Glutamatergic neuron (in vitro differentiated cells): ENCODE measurements at regions not wholly inside any gene's neighbourhood (a gene's known extent, or its start where the extent isn't known, plus 50 kb on each side); places are given as distances from the start of the nearest gene placed in this dataset.

Experiments used
- DNase-seq: peaks from one replicate; pipeline ENCODE4 v3.0.0; 2022
- H3K27ac Mint-ChIP-seq: one replicate; pipeline ENCODE4 v1.8.0; 2020; ENCODE audit warnings: mild to moderate bottlenecking, mixed read lengths, inconsistent platforms; ENCODE audit not compliant: unreplicated experiment
- H3K27me3 Mint-ChIP-seq: one replicate; pipeline ENCODE4 v1.8.0; 2020; ENCODE audit warnings: mild to moderate bottlenecking, moderate library complexity, mixed read lengths, inconsistent platforms; ENCODE audit not compliant: unreplicated experiment
- H3K36me3 Mint-ChIP-seq: one replicate; pipeline ENCODE4 v1.8.0; 2020; ENCODE audit warnings: mild to moderate bottlenecking, mixed read lengths, inconsistent platforms; ENCODE audit not compliant: unreplicated experiment
- H3K4me1 Mint-ChIP-seq: one replicate; pipeline ENCODE4 v1.8.0; 2020; ENCODE audit warnings: mild to moderate bottlenecking, low read depth, mixed read lengths, inconsistent platforms; ENCODE audit not compliant: unreplicated experiment
- H3K4me3 Mint-ChIP-seq: one replicate; pipeline ENCODE4 v1.8.0; 2020; ENCODE audit warnings: mild to moderate bottlenecking, mixed read lengths, inconsistent platforms; ENCODE audit not compliant: unreplicated experiment
- H3K9me3 Mint-ChIP-seq: one replicate; pipeline ENCODE4 v1.8.0; 2020; ENCODE audit warnings: mild to moderate bottlenecking, moderate library complexity, mixed read lengths, inconsistent platforms; ENCODE audit not compliant: unreplicated experiment
- TF ChIP-seq, protein P1 (sequence below): fragments of 200-600 bp; sonication (generic); IDR thresholded peaks from one replicate; pipeline ENCODE4 v1.5.0; 2021; ENCODE audit not compliant: partially characterized antibody, unreplicated experiment

DNA sequence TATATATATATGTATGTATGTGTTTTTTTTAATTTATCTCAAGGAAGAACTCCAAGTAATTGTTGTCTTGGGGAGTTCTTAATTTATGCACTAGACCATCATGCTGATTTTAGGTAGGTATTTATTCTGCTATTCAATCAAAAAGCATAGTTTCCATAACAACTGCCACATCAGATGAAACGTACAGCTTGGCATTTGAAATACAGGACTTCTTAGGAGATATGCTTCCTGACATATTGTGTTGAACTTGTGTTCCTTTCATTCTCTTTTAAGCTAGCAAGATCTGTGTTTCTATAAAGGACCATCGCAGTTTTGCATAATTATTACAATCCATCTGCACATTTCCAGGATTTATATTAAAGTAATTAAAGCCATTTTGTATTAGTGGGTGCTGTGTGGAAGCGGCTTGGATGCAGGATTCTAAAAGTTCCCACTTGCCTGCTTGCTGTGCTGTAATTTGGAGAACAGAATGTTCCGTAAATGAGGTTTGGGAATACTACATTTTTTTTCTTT is 343.5 kb upstream of the FANCL start:
- no peaks in the 10 kb centered on the region for H3K4me1 Mint-ChIP-seq
- H3K27me3 Mint-ChIP-seq = no peaks in the 10 kb centered on the region
- no peak overlapping the region for H3K4me3 Mint-ChIP-seq
- H3K9me3 Mint-ChIP-seq = no peaks in the 10 kb centered on the region
- H3K27ac Mint-ChIP-seq = no peak overlapping the region
- TF ChIP-seq, protein P1, sequence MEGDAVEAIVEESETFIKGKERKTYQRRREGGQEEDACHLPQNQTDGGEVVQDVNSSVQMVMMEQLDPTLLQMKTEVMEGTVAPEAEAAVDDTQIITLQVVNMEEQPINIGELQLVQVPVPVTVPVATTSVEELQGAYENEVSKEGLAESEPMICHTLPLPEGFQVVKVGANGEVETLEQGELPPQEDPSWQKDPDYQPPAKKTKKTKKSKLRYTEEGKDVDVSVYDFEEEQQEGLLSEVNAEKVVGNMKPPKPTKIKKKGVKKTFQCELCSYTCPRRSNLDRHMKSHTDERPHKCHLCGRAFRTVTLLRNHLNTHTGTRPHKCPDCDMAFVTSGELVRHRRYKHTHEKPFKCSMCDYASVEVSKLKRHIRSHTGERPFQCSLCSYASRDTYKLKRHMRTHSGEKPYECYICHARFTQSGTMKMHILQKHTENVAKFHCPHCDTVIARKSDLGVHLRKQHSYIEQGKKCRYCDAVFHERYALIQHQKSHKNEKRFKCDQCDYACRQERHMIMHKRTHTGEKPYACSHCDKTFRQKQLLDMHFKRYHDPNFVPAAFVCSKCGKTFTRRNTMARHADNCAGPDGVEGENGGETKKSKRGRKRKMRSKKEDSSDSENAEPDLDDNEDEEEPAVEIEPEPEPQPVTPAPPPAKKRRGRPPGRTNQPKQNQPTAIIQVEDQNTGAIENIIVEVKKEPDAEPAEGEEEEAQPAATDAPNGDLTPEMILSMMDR = no peak
- no peak for DNase-seq
- no peaks in the 10 kb centered on the region for H3K36me3 Mint-ChIP-seq

DNA sequence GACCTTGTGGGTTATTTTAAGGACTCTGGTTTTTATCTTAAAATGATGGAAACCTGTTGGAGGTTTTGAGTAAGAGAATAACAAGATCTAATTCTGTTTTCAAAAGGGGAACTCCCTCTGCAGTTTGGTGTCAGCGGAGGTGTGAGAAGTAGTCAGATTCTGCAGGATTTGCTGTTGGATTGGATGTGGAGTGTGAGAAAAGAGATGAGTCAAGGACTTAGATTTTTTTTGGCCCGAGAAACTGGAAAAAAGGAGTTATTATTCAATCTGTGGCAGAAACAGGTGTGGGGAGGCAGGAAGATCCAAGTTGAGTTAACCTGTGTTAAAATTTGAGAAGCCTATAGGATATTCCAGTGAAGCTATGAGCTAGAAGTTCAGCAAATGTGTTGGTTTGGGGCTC is 337.2 kb upstream of the FANCL start:
- H3K27ac Mint-ChIP-seq = no peak overlapping the region
- H3K4me3 Mint-ChIP-seq = no peak overlapping the region
- H3K27me3 Mint-ChIP-seq = no peaks in the 10 kb centered on the region
- peaks cover 3% of the 10 kb centered on the region for H3K4me1 Mint-ChIP-seq
- TF ChIP-seq, protein P1 = no peak
- H3K9me3 Mint-ChIP-seq = peaks cover 3% of the 10 kb centered on the region
- DNase-seq = no peak
- H3K36me3 Mint-ChIP-seq = peaks cover 8% of the 10 kb centered on the region

DNA sequence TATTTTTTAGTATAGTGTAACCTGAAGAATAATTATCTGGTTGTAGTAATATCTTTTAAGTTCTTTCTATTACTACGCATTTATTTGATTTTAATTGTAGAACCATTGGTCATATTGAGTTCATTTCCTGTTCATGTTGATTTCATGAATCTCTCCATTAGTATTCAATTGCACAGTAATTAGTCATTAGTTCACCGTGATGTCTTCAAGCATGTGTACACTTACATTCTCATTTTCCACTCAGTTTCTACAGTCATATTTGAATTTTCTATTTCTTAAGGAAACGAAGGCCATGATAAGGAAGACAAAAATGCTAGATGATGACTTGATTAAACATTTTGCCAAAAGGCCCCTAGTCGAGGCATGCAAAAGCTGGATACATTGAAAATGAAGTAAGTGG is 333.7 kb upstream of the FANCL start:
- Mint-ChIP-seq H3K27ac (no peak overlapping the region), H3K9me3 (peaks cover 5% of the 10 kb centered on the region), H3K27me3 (peaks cover 1% of the 10 kb centered on the region), H3K4me3 (no peak overlapping the region), H3K4me1 (peaks cover 9% of the 10 kb centered on the region), H3K36me3 (peaks cover 8% of the 10 kb centered on the region)
- TF ChIP-seq, protein P1 = no peak
- DNase-seq = no peak

DNA sequence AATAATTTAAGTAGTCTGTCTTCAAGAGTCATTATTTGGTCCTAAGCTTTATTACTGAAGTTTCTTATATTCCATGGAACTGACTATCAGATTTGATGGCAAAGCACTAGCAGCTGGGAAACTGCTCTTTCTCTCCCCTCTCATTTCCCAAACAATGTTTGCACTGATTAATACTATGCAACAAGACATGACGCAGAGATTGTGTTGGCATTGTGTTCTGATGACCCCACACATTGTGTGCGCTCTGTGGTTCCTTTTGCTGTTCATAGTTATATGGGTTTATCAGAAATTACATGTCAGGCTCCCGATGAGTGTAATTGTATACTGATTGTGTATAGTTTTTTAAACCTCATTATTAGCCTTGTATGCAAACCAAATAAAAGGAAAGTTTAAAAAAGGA is 331.6 kb upstream of the FANCL start:
- Mint-ChIP-seq H3K27ac (no peak overlapping the region), H3K9me3 (peaks cover 1% of the 10 kb centered on the region), H3K36me3 (no peaks in the 10 kb centered on the region), H3K4me3 (no peak overlapping the region), H3K4me1 (peaks cover 9% of the 10 kb centered on the region), H3K27me3 (peaks cover 1% of the 10 kb centered on the region)
- no peak for DNase-seq
- TF ChIP-seq, protein P1 = no peak

DNA sequence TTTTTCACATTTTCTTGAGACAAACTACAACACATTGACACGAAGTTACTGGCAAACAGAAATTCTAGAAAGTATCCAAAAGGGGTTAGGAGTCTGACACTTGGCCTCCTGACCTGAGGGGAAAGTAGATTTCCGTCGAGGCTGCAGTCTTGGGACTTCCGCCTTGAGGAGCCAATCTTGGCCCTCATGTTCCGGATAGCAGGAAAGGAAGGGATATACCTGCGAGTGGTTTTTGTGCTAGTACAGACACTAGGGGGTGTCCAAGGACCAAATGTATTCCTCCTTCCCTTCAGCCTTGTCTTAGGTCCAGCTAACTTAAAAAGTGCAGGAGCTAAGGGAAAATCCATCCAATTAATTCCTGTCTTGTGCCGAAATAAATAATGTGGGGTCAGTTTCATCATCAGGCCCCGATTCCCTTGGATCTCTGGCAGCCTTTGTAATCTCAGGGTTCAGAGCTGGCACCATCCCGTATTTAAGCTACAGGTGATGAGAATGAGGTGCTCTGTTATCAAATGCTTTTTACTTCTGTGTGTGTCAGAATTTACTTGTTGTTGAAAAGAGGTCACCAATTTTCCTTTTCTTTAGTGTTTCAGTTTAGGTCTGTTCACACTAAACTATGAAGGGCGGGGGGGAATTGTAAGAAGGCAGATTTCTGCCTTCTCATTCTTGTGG is 330.2 kb upstream of the FANCL start:
- H3K4me1 Mint-ChIP-seq = peaks cover 9% of the 10 kb centered on the region
- DNase-seq = no peak
- no peak overlapping the region for H3K27ac Mint-ChIP-seq
- H3K4me3 Mint-ChIP-seq = no peak overlapping the region
- H3K36me3 Mint-ChIP-seq = no peaks in the 10 kb centered on the region
- TF ChIP-seq, protein P1 = peak; percentile 57
- H3K27me3 Mint-ChIP-seq = peaks cover 1% of the 10 kb centered on the region
- peaks cover 1% of the 10 kb centered on the region for H3K9me3 Mint-ChIP-seq
